IMR-90 (cell line): ENCODE measurements at regions not wholly inside any gene's neighbourhood (a gene's known extent, or its start where the extent isn't known, plus 50 kb on each side); places are given as distances from the start of the nearest gene placed in this dataset.

Experiments
- ATAC-seq: fragments of 200-7000 bp; cut with Tn5 transposase; 2 replicates; pipeline ENCODE4 v1.9.1; 2020; ENCODE audit warnings: low read depth, mild to moderate bottlenecking, moderate library complexity
- BruUV-seq: library from RNA; stranded (reverse); fragments of 400-500 nt; replicated peaks from 2 replicates; lab custom pipeline; 2021; lab: Mats Ljungman, UMichigan
- CTCF ChIA-PET: fragments of 300-600 bp; formaldehyde crosslinking; extraction: SDS; loops from one replicate; lab custom pipeline; 2021; ENCODE audit warnings: antibody characterized with exemption; lab: Yijun Ruan, JAX
- POLR2A ChIA-PET: fragments of 300-600 bp; sonication (Branson Sonifier 250); formaldehyde crosslinking; loops from one replicate; lab custom pipeline; 2022; ENCODE audit warnings: antibody characterized with exemption; ENCODE audit not compliant: unreplicated experiment; lab: Charles Lee
- DNase-seq: peaks from one replicate; pipeline ENCODE4 v3.0.0; 2013
- H2AFZ ChIP-seq: replicated peaks from 2 replicates; pipeline ENCODE3; 2013; ENCODE audit warnings: low read length, mild to moderate bottlenecking; ENCODE audit not compliant: poor library complexity
- H2AK5ac ChIP-seq: 2 replicates; pipeline ENCODE4 v1.6.1; 2013; ENCODE audit warnings: low read depth, low read length, inconsistent platforms
- H2AK9ac ChIP-seq: replicated peaks from 2 replicates; pipeline ENCODE3; 2013; ENCODE audit warnings: mild to moderate bottlenecking, low read depth, low read length, moderate library complexity; ENCODE audit not compliant: poor library complexity
- H2BK120ac ChIP-seq: 2 replicates; pipeline ENCODE4 v1.6.1; 2013; ENCODE audit warnings: low read depth, low read length, inconsistent platforms
- H2BK15ac ChIP-seq: 3 replicates; pipeline ENCODE4 v1.6.1; 2013; ENCODE audit warnings: low read depth, low read length, inconsistent platforms
- H2BK20ac ChIP-seq: 2 replicates; pipeline ENCODE4 v1.6.1; 2013; ENCODE audit warnings: low read depth, mild to moderate bottlenecking, inconsistent platforms, low read length, moderate library complexity
- H2BK5ac ChIP-seq: 2 replicates; pipeline ENCODE4 v1.6.1; 2013; ENCODE audit warnings: mild to moderate bottlenecking, low read depth, low read length, inconsistent platforms; ENCODE audit not compliant: poor library complexity, severe bottlenecking
- H3K14ac ChIP-seq: replicated peaks from 2 replicates; pipeline ENCODE4 v1.6.1; 2013; ENCODE audit warnings: low read depth, low read length, inconsistent platforms
- H3K18ac ChIP-seq: 2 replicates; pipeline ENCODE4 v1.6.1; 2013; ENCODE audit warnings: low read depth, low read length, control low read depth
- H3K23ac ChIP-seq: 2 replicates; pipeline ENCODE4 v1.6.1; 2013; ENCODE audit warnings: low read depth, low read length, inconsistent platforms
- H3K27ac ChIP-seq: 2 replicates; pipeline ENCODE4 v1.5.1; 2013; ENCODE audit warnings: mild to moderate bottlenecking, control low read depth, low read length; ENCODE audit not compliant: insufficient read depth
- H3K27me3 ChIP-seq: 2 replicates; pipeline ENCODE4 v1.6.1; 2013; ENCODE audit warnings: low read length; ENCODE audit not compliant: control insufficient read depth, insufficient read depth
- H3K36me3 ChIP-seq: 2 replicates; pipeline ENCODE4 v1.6.1; 2013; ENCODE audit warnings: low read length, mixed read lengths; ENCODE audit not compliant: control insufficient read depth, insufficient read depth
- H3K4ac ChIP-seq: 2 replicates; pipeline ENCODE4 v1.6.1; 2013; ENCODE audit warnings: low read depth, low read length, inconsistent platforms
- H3K4me1 ChIP-seq: 2 replicates; pipeline ENCODE4 v1.6.1; 2013; ENCODE audit warnings: low read length, mixed read lengths; ENCODE audit not compliant: control insufficient read depth, insufficient read depth
- H3K4me2 ChIP-seq: 2 replicates; pipeline ENCODE4 v1.6.1; 2013; ENCODE audit warnings: low read depth, mild to moderate bottlenecking, control low read depth, low read length, moderate library complexity
- H3K4me3 ChIP-seq: 2 replicates; pipeline ENCODE4 v1.5.1; 2013; ENCODE audit warnings: low read depth, mild to moderate bottlenecking, control low read depth, low read length, moderate library complexity; ENCODE audit not compliant: insufficient read depth
- H3K56ac ChIP-seq: 2 replicates; pipeline ENCODE4 v1.6.1; 2013; ENCODE audit warnings: low read length, inconsistent platforms; ENCODE audit not compliant: insufficient read depth; ENCODE audit errors: extremely low read depth
- H3K79me1 ChIP-seq, 2 experiments: 2 replicates each; pipeline ENCODE4 v1.6.1; 2013; ENCODE audit warnings: low read length in 2 of 2, inconsistent platforms in 1 of 2, low read depth in 1 of 2
- H3K9ac ChIP-seq: 2 replicates; pipeline ENCODE4 v1.6.1; 2013; ENCODE audit warnings: low read depth, low read length, control low read depth
- H3K9me1 ChIP-seq: 2 replicates; pipeline ENCODE4 v1.6.1; 2013; ENCODE audit warnings: low read length, inconsistent platforms; ENCODE audit not compliant: insufficient read depth
- H3K9me3 ChIP-seq: 2 replicates; pipeline ENCODE4 v1.6.1; 2013; ENCODE audit warnings: low read length; ENCODE audit not compliant: control insufficient read depth, insufficient read depth
- H4K20me1 ChIP-seq: 2 replicates; pipeline ENCODE4 v1.6.1; 2013; ENCODE audit warnings: low read length, inconsistent platforms; ENCODE audit not compliant: insufficient read depth
- H4K5ac ChIP-seq: 2 replicates; pipeline ENCODE4 v1.6.1; 2013; ENCODE audit warnings: mild to moderate bottlenecking, low read depth, low read length, control low read depth
- H4K8ac ChIP-seq, 2 experiments: 2 replicates each; pipeline ENCODE4 v1.6.1; 2013; ENCODE audit warnings: low read depth in 2 of 2, low read length in 2 of 2, control low read depth in 1 of 2, inconsistent platforms in 1 of 2
- H4K91ac ChIP-seq: 2 replicates; pipeline ENCODE4 v1.6.1; 2013; ENCODE audit warnings: low read depth, low read length, inconsistent platforms; ENCODE audit not compliant: insufficient read depth
- WGBS, 2 experiments: methylation state at CpG; one replicate each; pipeline versions ENCODE4 v1.1.5 to v1.1.7; 2013; ENCODE audit warnings: missing lambda C conversion rate in 2 of 2; ENCODE audit not compliant: insufficient read length in 1 of 2; ENCODE audit errors: extremely low coverage in 2 of 2; 5-methylcytosine and 5-hydroxymethylcytosine counted together
- dilution Hi-C: fragments of 300-500 bp; cut with HindIII; formaldehyde crosslinking; loops from one replicate; pipeline ENCODE4 v1.14.3; 2018; ENCODE audit warnings: low sequenced_read_pairs; ENCODE audit not compliant: unreplicated experiment
- in situ Hi-C: fragments of 300-500 bp; cut with MboI; formaldehyde crosslinking; loops from 3 replicates; pipeline ENCODE4 v1.14.3; 2019; ENCODE audit warnings: low sequenced_read_pairs, inconsistent platforms, mixed read lengths
- intact Hi-C: fragments of 100-400 bp; cut with micrococcal nuclease; formaldehyde crosslinking; loops from 2 replicates; pipeline ENCODE4 v1.10.0; 2022
- TF ChIP-seq, protein P1 (sequence below): fragments of 150-350 bp; IDR thresholded peaks from 2 replicates; pipeline ENCODE4 v1.6.1; 2017; ENCODE audit warnings: mild to moderate bottlenecking, antibody characterized with exemption, low read length, low read depth

DNA sequence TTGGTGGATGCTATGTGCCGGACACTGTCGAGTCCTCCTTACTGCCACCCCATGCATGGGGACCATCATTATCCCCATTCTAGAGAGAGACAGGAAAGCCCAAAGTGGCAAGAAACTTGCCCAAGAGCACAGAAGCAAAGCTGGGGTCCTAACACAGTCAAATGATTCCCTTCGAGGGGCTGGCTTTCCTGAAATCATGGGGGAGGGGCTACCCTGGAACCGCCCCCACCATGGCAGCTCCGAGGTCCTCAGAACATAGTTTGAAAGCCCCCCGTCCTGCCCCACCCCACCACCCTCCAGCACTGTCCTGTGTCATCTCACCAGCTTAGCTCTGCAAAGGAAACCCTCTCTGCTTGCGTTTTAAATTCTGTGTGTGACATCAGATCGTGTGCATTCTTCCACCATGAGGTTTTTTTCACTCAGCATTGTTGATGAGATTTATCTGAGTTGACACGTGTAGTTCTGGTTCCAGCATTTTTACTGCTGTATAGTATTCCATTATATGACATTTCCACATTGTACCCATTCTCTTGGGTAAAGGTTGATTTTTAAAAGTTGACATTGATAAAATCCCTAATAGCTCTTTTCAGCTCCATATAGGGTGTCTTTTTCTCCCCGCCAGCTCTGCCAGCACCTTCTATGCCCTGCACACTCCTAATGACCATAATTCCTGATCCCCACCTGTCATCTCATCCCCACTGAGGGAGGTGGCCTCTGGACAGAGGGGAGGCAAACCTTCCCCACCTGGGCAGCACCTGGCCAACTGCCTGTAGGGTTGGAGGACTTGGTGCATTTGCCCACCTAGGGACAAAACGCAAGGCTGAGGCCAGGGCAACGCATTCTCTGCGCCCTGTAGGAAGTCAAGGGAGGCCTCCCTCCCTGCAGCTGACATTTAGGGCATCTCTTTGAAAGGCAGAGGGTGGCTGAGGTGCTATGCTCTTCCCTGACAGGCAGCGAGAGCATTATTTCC is 100.2 kb upstream of the GPR26 start:
- H2BK5ac ChIP-seq: no peak overlapping the region
- 0% methylated on average over 1 of the region's 14 CpGs; no CpG with 5 or more reads in 1 of the 2 experiments for WGBS, 2 experiments
- no peak overlapping the region for H3K56ac ChIP-seq
- H2AK9ac ChIP-seq: no peak overlapping the region
- H2BK15ac ChIP-seq: no peak overlapping the region
- no peak for ATAC-seq
- CTCF ChIA-PET: no interaction called here
- H4K8ac ChIP-seq: no peak overlapping the region
- no peak overlapping the region for H3K4me2 ChIP-seq
- BruUV-seq: no TSS peak
- TF ChIP-seq, protein P1, sequence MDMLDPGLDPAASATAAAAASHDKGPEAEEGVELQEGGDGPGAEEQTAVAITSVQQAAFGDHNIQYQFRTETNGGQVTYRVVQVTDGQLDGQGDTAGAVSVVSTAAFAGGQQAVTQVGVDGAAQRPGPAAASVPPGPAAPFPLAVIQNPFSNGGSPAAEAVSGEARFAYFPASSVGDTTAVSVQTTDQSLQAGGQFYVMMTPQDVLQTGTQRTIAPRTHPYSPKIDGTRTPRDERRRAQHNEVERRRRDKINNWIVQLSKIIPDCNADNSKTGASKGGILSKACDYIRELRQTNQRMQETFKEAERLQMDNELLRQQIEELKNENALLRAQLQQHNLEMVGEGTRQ: no peak
- H2BK20ac ChIP-seq: no peak overlapping the region
- H3K18ac ChIP-seq: no peak overlapping the region
- no peaks in the 10 kb centered on the region for H3K9me1 ChIP-seq
- no peak overlapping the region for H3K4me3 ChIP-seq
- no peak overlapping the region for H4K91ac ChIP-seq
- H2AK5ac ChIP-seq: no peak overlapping the region
- no peak overlapping the region for H3K14ac ChIP-seq
- H4K20me1 ChIP-seq: no peaks in the 10 kb centered on the region
- in situ Hi-C loops (loop anchor here (25.0 kb wide), 1 partner anchor 904 kb away; a partner anchor contains a TSS), intact Hi-C loops (no loop called here), dilution Hi-C loops (no loop called here)
- no peak overlapping the region for H2BK120ac ChIP-seq
- no peak overlapping the region for H3K4ac ChIP-seq
- H3K27me3 ChIP-seq: no peaks in the 10 kb centered on the region
- no peak overlapping the region for H3K9ac ChIP-seq
- DNase-seq: no peak
- H3K27ac ChIP-seq: no peak overlapping the region
- no peak overlapping the region for H2AFZ ChIP-seq
- no peaks in the 10 kb centered on the region for H3K36me3 ChIP-seq
- H3K79me1 ChIP-seq: no peaks in the 10 kb centered on the region
- H3K23ac ChIP-seq: no peak overlapping the region
- H3K4me1 ChIP-seq: no peaks in the 10 kb centered on the region
- H4K5ac ChIP-seq: no peak overlapping the region
- H3K9me3 ChIP-seq: peaks cover 13% of the 10 kb centered on the region
- POLR2A ChIA-PET: no interaction called here
